Activated CD8-positive, alpha-beta memory T cell treated with anti-CD3 and anti-CD28 coated beads, Interleukin-2, amount 50 U/mL, for 4 hours (primary cell): ENCODE measurements at regions not wholly inside any gene's neighbourhood (a gene's known extent, or its start where the extent isn't known, plus 50 kb on each side); places are given as distances from the start of the nearest gene placed in this dataset.

ENCODE experiments used
- DNase-seq: peaks from one replicate; pipeline ENCODE4 v3.0.0-alpha.2; 2020

- DNase-seq = no peak
Measured at GRCh38 chr4:38489924-38490639, 173.9 kb upstream of the KLF3 start.

- DNase-seq = no peak
Measured at GRCh38 chr4:38490753-38491446, 173.1 kb upstream of the KLF3 start.

GRCh38 chr4:38491854-38492478 lies 172.0 kb upstream of the KLF3 start:
- DNase-seq = no peak

GRCh38 chr4:38493066-38493465 lies 170.9 kb upstream of the KLF3 start:
- DNase-seq = no peak

- no peak for DNase-seq
Measured at GRCh38 chr4:38495446-38495845, 168.6 kb upstream of the KLF3 start.

- DNase-seq = no peak
Measured at GRCh38 chr4:38497121-38497520, 166.9 kb upstream of the KLF3 start.

GRCh38 chr4:38499101-38499500 lies 164.9 kb upstream of the KLF3 start:
- no peak for DNase-seq

- DNase-seq = no peak
Measured at GRCh38 chr4:38500433-38500832, 163.6 kb upstream of the KLF3 start.

GRCh38 chr4:38501698-38502097 lies 162.3 kb upstream of the KLF3 start:
- no peak for DNase-seq

- DNase-seq = no peak
Measured at GRCh38 chr4:38503689-38504395, 160.2 kb upstream of the KLF3 start.

GRCh38 chr4:38504396-38504715 lies 159.6 kb upstream of the KLF3 start:
- DNase-seq = no peak

- DNase-seq = no peak
Measured at GRCh38 chr4:38509551-38509950, 154.4 kb upstream of the KLF3 start.

- no peak for DNase-seq
Measured at GRCh38 chr4:38510201-38510600, 153.8 kb upstream of the KLF3 start.

- no peak for DNase-seq
Measured at GRCh38 chr4:38511702-38512101, 152.3 kb upstream of the KLF3 start.

- no peak for DNase-seq
Measured at GRCh38 chr4:38512840-38513239, 151.2 kb upstream of the KLF3 start.

GRCh38 chr4:38514465-38515146 lies 149.4 kb upstream of the KLF3 start:
- DNase-seq = no peak

GRCh38 chr4:38516190-38516589 lies 147.8 kb upstream of the KLF3 start:
- no peak for DNase-seq

GRCh38 chr4:38519666-38520065 lies 144.3 kb upstream of the KLF3 start:
- DNase-seq = no peak

GRCh38 chr4:38523054-38523453 lies 140.9 kb upstream of the KLF3 start:
- DNase-seq = no peak

- DNase-seq = peak; percentile 19
Measured at GRCh38 chr4:38523524-38524448, 140.2 kb upstream of the KLF3 start.

- DNase-seq = no peak
Measured at GRCh38 chr4:38526412-38526811, 137.6 kb upstream of the KLF3 start.
